ENCODE measurements at regions not wholly inside any gene's neighbourhood (a gene's known extent, or its start where the extent isn't known, plus 50 kb on each side); places are given as distances from the start of the nearest gene placed in this dataset.

DNA sequence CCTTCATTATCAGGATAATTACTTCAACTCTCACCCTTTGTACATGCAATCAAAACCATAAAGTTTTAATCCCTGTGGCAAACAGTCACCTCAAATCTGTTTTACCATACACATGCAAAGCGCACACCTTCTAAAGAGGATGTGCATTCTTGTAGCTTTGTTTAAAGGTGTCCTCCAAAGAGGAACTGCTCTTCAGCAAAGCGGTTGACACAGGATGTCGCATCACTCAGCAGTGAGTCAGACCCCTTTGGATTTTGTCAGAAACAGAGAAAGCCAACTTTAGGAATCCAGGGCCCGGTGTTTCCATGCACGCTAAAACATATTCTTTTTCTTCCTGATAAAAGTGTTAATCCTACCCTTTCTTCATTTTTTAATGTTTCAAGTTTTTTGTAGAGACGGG is 268.3 kb upstream of the ARID1B start:
- Histone ChIP-seq H3K4me1 (ENCODE audit: insufficient read depth, low read length) (no peaks in the 10 kb centered on the region), H3K36me3 (ENCODE audit: insufficient read depth, low read length) (no peaks in the 10 kb centered on the region), H3K9ac (ENCODE audit: low read depth, low read length) (no peak overlapping the region), H3K9me3 (ENCODE audit: control insufficient read depth, insufficient read depth, low read length) (no peaks in the 10 kb centered on the region)

DNA sequence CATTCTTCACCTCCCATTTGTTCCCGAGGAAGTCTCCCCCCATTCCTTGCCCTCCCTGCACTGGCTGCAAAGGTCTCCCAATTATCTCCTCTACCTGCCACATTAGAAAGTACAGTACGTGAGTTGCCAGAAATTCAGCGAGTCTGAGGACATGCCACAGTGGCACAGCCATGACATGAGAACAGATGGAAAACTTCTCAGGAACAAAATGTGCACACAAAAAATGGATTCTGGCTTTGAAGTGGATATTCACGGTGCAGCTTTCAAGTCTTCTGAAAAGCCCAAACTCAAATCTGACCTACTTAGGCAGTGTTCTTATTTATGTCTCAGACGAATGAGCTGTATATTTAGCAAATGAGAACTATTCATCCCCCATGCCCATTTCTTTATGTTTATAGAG is 269.1 kb upstream of the ARID1B start:
- H3K36me3 ChIP-seq (ENCODE audit: insufficient read depth, low read length): no peaks in the 10 kb centered on the region
- no peak overlapping the region for H3K9ac ChIP-seq (ENCODE audit: low read depth, low read length)
- no peaks in the 10 kb centered on the region for H3K4me1 ChIP-seq (ENCODE audit: insufficient read depth, low read length)
- H3K9me3 ChIP-seq (ENCODE audit: control insufficient read depth, insufficient read depth, low read length): no peaks in the 10 kb centered on the region

DNA sequence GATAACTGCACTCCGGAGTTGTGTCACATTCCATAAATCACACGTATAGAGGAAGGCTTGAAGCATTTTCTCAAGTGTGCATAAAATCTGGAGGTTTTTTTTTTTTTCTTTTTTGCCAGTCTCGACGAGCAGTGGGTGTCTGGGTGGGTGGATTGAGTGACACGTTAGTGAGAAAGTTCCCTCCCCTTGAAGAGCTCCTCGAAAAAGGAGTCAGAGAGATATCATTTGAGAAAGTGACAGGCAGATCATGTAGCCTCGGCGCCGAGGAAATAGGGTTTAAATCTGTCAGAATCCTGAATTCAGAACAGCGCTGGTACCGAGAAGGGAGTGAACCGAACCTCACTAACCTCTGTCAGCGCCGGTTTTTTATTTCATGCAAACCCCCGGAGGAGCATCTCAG is 269.5 kb upstream of the ARID1B start:
- H3K4me1 ChIP-seq (ENCODE audit: insufficient read depth, low read length): no peaks in the 10 kb centered on the region

DNA sequence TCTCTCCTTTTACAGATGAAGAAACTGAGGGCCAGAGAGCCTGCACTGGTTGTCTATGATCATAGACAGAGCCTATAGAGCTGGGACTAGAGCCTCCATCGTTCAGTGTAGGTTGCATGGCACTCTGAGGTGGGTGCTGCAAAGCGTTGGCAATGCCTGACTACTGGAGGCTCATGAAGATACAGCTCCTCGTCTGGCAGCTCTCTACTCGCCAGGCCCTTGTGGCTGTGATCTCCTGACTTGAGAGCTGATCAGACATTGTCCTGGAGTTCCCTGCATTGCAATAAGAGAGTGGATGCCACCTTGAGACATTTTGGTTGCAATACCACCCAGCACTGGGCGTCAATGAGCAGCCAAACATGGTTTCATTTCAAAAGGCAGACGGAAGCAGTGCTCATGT is 270.1 kb upstream of the ARID1B start:
- Histone ChIP-seq H3K4me1 (ENCODE audit: insufficient read depth, low read length) (no peaks in the 10 kb centered on the region), H3K9ac (ENCODE audit: low read depth, low read length) (no peak overlapping the region), H3K36me3 (ENCODE audit: insufficient read depth, low read length) (no peaks in the 10 kb centered on the region), H3K9me3 (ENCODE audit: control insufficient read depth, insufficient read depth, low read length) (no peaks in the 10 kb centered on the region)

More for the DNA sequence above, 269.5 kb upstream of the ARID1B start:
- Histone ChIP-seq H3K9ac (ENCODE audit: low read depth, low read length) (no peak overlapping the region), H3K9me3 (ENCODE audit: control insufficient read depth, insufficient read depth, low read length) (no peaks in the 10 kb centered on the region), H3K36me3 (ENCODE audit: insufficient read depth, low read length) (no peaks in the 10 kb centered on the region)

DNA sequence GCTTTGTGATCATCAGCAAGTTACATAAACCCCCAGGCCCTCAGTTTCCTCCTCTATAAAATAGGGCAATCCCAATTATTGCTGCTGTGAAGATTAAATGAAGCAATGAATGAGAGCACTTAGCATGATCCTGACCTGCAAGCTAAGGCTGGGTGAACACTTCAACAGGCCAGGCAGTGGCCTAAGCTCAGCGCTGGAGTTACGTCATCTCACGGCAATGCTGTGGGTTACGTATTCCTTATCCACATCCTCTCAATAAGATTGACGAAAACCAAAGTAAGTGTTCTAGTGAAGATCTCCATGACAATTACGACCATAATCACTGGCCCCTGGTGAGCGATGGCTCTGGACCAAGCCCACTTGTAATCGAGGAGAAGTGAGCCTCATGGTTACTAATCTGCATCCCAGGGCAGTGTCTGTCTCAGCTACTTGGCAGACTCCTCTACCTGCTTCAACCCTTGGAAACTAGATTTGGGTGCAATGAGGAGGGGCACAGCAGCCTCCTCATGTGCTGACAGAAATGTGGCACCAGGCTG is 274.1 kb upstream of the ARID1B start:
- Histone ChIP-seq H3K36me3 (ENCODE audit: insufficient read depth, low read length) (no peaks in the 10 kb centered on the region), H3K9me3 (ENCODE audit: control insufficient read depth, insufficient read depth, low read length) (no peaks in the 10 kb centered on the region), H3K9ac (ENCODE audit: low read depth, low read length) (no peak overlapping the region), H3K4me1 (ENCODE audit: insufficient read depth, low read length) (no peaks in the 10 kb centered on the region)

DNA sequence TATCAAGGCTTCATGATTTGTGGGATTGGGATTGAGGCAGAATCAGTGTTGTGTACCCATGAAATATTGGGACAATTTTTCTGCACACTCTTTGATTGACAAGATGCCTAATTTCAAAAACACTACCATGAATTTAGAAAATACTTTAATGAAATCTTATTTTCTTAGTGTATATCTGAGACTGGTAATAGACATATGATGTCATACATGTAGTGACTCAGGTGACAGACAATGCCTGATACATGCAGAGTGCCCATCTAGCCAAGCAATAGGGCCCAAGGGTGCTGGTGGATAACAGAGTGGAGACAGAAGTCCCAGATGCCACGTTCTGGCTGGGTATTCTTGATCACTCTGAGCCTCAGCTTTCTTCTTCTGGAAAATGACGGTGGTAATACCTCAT is 279.6 kb upstream of the ARID1B start:
- Histone ChIP-seq H3K9me3 (ENCODE audit: control insufficient read depth, insufficient read depth, low read length) (no peaks in the 10 kb centered on the region), H3K4me1 (ENCODE audit: insufficient read depth, low read length) (no peaks in the 10 kb centered on the region), H3K36me3 (ENCODE audit: insufficient read depth, low read length) (no peaks in the 10 kb centered on the region), H3K9ac (ENCODE audit: low read depth, low read length) (no peak overlapping the region)

DNA sequence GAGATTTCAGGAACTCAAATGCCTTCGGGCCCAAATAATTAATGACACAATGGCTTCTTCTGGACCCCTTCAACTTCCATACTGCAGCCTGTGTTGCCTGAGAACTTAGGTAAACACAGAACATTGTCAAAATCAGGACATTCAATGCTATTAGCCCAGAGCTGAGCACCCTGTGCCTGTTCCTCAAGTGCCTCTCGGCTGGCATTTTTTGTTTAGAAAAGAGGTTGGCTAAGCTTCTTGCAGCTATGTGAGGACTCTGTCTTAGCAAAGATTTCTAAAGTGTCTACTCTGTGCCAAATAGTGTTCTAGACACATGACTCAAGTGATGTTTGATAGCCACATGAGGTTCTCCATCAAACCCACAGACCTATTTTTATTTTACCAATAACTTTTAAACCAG is 289.3 kb upstream of the ARID1B start:
- no peaks in the 10 kb centered on the region for H3K4me1 ChIP-seq (ENCODE audit: insufficient read depth, low read length)
- H3K36me3 ChIP-seq (ENCODE audit: insufficient read depth, low read length): no peaks in the 10 kb centered on the region
- H3K9ac ChIP-seq (ENCODE audit: low read depth, low read length): no peak overlapping the region
- peaks cover 4% of the 10 kb centered on the region; the same call in 1 of the 2 replicates for H3K9me3 ChIP-seq (ENCODE audit: control insufficient read depth, insufficient read depth, low read length)

DNA sequence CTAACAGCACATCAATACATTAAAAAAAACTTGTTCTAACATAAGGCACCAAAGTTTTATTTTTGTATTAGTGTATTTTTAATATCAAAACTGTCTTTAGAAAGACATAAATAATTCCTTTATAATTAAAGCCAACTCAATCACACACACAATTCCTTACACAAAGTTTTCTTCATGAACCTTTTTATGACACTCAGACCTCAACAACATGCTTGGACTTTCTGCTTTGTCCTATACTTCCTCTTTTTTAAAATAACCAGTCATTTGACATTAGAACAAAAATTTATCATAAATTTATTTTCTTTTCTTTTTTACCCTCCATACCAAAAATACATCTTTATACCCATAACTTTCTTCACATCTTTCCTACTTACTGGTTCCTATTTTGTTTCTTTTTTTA is 292.0 kb upstream of the ARID1B start:
- Histone ChIP-seq H3K4me1 (ENCODE audit: insufficient read depth, low read length) (no peaks in the 10 kb centered on the region), H3K9ac (ENCODE audit: low read depth, low read length) (no peak overlapping the region), H3K9me3 (ENCODE audit: control insufficient read depth, insufficient read depth, low read length) (peaks cover 4% of the 10 kb centered on the region; the same call in 1 of the 2 replicates), H3K36me3 (ENCODE audit: insufficient read depth, low read length) (no peaks in the 10 kb centered on the region)

DNA sequence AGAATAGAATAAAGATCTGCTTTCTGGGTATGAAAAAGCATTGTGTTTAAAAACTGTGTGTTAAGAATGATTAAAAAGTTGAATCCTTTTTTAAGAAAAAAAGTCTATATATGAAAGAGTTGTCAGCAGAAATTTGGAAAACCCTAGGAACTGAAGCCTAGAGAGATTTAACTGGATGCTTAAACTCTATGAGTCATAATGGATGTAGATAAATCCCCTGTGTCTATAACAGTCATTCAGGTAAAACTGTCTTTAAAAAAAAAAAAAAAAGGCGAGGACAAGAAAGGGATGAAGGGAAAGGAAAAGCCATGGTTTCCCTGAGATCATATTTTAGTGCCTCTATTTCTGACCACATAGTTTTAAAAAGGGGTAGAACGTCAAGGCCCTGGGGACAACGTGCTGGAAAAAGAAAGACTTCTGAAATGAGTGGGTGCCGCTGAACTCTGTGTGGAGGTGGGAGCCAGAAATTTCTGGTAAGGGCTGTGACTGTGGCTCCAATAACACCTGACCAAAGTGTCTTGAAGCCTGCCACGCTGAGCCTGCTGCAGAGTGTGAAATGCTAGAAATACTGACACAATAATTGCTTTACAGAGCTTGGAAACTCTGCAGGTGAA is 302.6 kb upstream of the ARID1B start:
- Histone ChIP-seq H3K4me1 (ENCODE audit: insufficient read depth, low read length) (no peaks in the 10 kb centered on the region), H3K9me3 (ENCODE audit: control insufficient read depth, insufficient read depth, low read length) (peaks cover 2% of the 10 kb centered on the region; the same call in 1 of the 2 replicates)

DNA sequence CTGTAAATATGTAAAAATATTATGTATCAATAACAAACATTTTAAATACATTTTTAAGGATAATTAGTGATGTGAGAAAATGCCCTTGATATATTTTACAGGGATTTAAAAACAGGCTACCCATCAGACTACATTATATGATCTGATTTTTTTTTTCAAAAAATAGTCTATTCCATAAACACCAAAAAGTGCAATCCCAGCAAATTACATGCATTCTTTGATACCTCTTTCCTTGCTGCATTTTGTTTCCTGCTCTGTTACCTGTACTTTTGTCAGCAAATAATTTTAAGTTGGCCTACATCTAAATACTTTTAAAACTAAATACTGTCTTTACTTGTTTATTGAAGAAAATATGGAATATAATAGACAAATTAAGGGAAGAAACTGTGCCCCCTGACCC is 306.2 kb upstream of the ARID1B start:
- Histone ChIP-seq H3K9me3 (ENCODE audit: control insufficient read depth, insufficient read depth, low read length) (peaks cover 2% of the 10 kb centered on the region; the same call in 1 of the 2 replicates), H3K36me3 (ENCODE audit: insufficient read depth, low read length) (no peaks in the 10 kb centered on the region), H3K9ac (ENCODE audit: low read depth, low read length) (no peak overlapping the region), H3K4me1 (ENCODE audit: insufficient read depth, low read length) (no peaks in the 10 kb centered on the region)

More for the DNA sequence above, 302.6 kb upstream of the ARID1B start:
- Histone ChIP-seq H3K36me3 (ENCODE audit: insufficient read depth, low read length) (no peaks in the 10 kb centered on the region), H3K9ac (ENCODE audit: low read depth, low read length) (no peak overlapping the region)

DNA sequence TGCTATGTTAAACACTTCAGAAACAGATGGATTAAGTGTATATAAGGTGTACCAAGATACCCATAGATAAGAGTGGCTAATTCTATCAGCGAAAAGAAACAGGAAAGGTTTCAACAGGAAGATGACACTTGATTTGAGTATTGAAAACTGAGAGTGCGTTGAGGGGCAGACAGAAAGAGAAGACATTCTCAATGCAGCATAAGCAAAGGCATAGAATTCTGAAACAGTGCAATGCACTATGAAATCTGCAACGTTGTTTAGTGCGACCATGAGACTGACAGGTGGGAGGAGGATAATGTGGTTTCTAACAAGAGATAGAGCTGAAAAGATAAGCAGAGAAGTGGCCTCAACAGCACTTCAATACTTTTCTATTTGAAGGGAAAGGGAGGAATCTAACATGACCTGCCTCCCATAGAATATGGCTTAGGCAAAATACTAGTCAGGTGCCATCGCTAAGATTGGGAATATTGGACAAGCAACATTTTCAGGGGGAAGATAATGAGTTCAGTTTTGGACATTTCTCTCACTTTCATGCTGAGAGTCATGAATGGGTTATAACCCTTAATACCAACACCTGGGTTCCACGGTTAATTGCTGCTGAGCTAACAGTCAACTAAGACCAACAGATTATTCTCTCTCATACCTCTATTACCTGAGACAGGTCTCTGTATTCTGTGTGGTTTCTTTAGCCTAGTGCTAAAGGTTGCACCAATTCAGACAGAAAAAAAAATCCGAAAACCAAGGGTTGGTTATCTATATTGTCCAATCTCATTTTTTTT is 312.9 kb upstream of the ARID1B start:
- no peak overlapping the region for H3K9ac ChIP-seq (ENCODE audit: low read depth, low read length)
- no peaks in the 10 kb centered on the region for H3K36me3 ChIP-seq (ENCODE audit: insufficient read depth, low read length)
- H3K4me1 ChIP-seq (ENCODE audit: insufficient read depth, low read length): no peaks in the 10 kb centered on the region
- H3K9me3 ChIP-seq (ENCODE audit: control insufficient read depth, insufficient read depth, low read length): no peaks in the 10 kb centered on the region

DNA sequence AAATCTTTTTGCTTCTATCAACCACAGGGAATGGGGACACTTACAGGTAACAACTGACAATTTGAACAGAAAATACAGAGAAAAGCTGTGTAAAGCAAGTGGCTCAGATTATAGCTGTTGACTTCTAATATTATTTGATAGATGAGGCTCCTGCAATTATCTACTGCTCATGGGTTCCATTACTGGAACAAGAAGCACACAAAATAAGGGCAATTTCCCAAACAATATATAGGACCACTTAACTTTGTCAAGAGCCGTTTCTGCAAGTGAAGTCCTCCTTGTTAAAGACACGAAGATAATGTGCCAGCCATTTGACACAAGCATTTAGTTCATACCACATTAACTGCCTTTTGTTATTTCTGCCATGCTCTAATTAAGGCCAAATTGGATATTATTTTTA is 315.5 kb upstream of the ARID1B start:
- no peaks in the 10 kb centered on the region for H3K36me3 ChIP-seq (ENCODE audit: insufficient read depth, low read length)
- no peaks in the 10 kb centered on the region for H3K9me3 ChIP-seq (ENCODE audit: control insufficient read depth, insufficient read depth, low read length)
- no peaks in the 10 kb centered on the region for H3K4me1 ChIP-seq (ENCODE audit: insufficient read depth, low read length)
- no peak overlapping the region for H3K9ac ChIP-seq (ENCODE audit: low read depth, low read length)

DNA sequence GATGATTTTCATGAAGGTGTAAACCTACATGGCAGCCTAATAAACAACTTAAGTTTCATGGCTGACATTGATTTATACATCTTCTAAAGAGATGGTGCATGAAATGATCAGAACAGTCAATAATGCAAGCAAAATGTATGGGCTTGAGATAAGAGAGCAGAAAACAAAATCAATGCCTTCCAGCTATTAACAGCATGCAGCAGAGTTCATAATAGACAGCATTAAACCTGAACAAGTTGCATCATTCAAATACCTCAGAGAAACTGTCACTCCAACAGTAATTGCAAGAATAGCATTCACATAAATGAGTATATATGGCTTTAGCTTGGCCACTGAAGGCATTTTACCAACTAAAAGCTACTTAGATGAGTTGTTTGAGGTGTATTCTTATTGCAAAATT is 319.6 kb upstream of the ARID1B start:
- H3K4me1 ChIP-seq (ENCODE audit: insufficient read depth, low read length): no peaks in the 10 kb centered on the region
- H3K9ac ChIP-seq (ENCODE audit: low read depth, low read length): no peak overlapping the region
- H3K36me3 ChIP-seq (ENCODE audit: insufficient read depth, low read length): no peaks in the 10 kb centered on the region
- H3K9me3 ChIP-seq (ENCODE audit: control insufficient read depth, insufficient read depth, low read length): no peaks in the 10 kb centered on the region

DNA sequence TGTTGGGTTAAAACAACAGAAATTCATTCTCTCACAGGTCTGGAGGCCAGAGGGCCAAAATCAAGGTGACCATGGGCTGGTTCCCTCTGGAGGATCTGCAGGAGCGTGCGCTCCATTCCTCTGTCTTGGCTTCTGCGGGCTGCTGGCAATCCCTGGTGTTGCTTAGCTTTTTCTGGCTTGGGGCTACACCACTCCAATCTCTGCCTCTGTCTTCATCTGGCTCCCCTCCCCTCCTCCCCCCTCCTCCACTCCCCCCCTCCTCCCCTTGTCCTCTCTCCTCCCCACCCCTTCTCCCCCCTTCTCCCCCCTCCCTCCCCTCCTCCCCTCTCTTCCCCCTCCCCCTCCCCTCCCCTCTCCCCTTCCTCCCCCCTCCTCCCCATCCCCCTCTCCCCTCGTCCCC is 321.3 kb upstream of the ARID1B start:
- no peaks in the 10 kb centered on the region for H3K9me3 ChIP-seq (ENCODE audit: control insufficient read depth, insufficient read depth, low read length)
- no peak overlapping the region for H3K9ac ChIP-seq (ENCODE audit: low read depth, low read length)
- no peaks in the 10 kb centered on the region for H3K36me3 ChIP-seq (ENCODE audit: insufficient read depth, low read length)
- no peaks in the 10 kb centered on the region for H3K4me1 ChIP-seq (ENCODE audit: insufficient read depth, low read length)

DNA sequence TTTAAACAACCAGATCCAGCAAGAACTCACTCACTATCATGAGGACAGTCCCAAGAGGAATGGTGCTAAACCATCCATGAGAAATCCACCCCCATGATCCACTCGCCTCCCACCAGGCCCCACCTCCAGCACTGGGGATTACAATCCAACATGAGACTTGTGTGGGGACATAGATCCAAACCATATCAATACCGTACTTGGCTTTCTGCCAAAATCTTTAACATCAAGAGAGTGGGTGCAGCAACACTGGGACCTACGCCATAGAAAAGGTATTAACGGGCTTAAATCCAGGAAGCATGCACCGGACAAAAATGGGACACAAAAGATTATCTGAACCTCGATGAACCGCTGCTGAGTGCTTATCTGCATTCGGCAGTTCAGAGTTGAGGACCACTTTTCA is 322.3 kb upstream of the ARID1B start:
- H3K36me3 ChIP-seq (ENCODE audit: insufficient read depth, low read length): no peaks in the 10 kb centered on the region
- no peaks in the 10 kb centered on the region for H3K4me1 ChIP-seq (ENCODE audit: insufficient read depth, low read length)
- H3K9me3 ChIP-seq (ENCODE audit: control insufficient read depth, insufficient read depth, low read length): no peaks in the 10 kb centered on the region
- H3K9ac ChIP-seq (ENCODE audit: low read depth, low read length): no peak overlapping the region

Measured in ES-I3 (cell line).